ENCODE measurements at regions not wholly inside any gene's neighbourhood (a gene's known extent, or its start where the extent isn't known, plus 50 kb on each side); places are given as distances from the start of the nearest gene placed in this dataset.

DNA sequence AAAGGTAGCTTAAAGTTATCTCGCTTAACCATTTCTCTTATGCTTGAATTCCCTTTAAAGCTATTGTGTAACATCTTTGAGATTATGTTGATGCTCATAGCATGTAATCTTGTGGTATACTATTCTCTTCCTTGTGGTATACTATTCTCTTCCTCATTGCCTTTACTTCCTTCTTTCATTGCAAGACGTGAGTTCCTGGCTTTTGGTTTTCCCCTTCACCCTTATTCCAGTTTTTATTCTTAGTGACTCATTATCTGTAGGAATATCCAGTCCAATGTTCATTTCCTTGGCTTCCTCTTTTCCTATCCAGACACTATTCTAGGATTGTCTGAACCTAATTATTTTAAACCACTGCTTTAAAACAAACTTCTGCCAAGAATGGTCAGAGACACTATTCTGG, 564.0 kb downstream of the CCER1 start:
- no peak for DNase-seq

DNA sequence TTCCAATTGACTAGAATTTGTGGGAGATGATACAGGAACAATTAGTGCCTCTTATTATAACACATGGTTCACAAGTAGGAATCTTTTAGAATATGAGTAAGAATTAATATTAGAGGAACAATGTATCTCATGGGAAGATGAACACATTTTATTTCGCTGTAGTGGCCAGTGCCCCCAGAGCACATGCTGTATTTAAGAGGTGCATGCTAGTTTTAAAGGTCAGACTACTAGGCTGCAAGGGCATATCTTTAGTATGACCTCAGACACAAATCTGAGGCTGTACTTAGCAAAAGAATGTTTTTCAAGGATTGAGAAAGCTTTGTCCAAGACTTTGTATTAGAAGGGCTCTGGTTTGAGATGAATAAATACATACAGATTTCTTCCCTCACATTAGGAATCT, 586.9 kb downstream of the CCER1 start:
- no peak for DNase-seq

DNA sequence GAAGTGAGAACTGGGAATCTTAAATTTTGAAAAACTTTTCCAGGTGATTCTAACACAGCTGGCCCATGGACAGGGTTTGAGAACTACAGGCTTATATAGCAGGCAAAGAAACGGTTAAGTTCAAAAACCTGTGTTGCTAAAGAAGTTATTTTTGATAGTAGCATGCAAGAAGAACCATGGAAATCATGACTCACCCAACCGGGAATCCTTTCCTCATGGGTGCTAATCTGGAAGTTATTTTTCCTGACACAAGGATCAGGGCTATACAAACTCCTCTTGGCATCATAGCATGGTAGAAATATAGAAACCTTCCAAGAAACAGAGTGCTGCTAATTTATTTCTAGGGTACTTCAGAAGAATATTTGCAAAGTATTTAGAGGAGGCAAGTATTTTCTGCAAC, 588.7 kb downstream of the CCER1 start:
- no peak for DNase-seq

DNA sequence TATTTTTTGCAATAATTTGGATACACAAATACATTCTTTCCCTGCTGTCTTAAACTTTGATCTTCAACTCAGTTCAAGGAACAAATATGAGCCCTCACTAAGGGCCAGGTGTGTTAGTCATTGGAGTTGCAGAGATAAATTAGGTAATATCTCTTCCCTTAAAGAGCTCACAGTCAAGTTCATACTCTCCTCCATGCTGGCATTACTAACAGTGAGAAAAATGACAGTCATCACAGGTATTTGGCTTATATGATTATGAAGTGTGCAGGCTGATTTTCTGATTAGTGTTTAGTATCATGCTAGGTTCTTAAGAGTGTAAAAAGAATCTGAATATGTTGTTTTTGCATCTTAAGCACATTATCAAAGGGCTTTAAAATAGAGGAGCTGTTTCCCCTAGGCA, 594.7 kb downstream of the CCER1 start:
- no peak for DNase-seq

DNA sequence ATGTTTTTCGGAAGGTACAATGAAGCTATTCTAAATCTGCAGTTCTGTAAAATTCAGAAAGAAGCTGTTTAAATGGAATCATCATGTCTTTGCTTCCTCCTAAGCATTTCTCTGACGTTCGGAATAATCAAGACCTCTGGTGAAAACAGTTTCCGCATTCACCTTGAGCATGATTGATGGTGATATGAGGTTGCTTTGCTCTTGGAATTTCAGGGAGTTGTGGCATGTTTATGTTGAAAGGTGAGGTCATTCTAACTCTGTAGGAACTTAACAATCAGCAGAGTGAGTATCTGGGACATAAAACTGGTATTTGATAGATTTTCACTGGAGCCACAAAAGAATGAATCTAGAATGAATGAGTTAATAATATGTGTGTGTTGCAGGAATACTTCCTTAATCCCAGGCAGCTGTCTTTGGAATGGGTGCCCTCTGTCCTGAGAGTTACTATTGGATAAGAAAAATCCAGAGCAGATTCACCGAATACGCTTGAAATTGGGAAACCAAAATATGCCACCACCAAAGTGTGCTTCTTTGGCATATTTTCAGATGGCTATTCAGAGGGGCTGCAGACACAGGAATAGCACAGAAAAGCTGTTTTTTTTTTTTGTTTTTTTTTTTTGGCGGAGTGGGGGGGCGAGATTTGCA, 599.1 kb downstream of the CCER1 start:
- DNase-seq: no peak

DNA sequence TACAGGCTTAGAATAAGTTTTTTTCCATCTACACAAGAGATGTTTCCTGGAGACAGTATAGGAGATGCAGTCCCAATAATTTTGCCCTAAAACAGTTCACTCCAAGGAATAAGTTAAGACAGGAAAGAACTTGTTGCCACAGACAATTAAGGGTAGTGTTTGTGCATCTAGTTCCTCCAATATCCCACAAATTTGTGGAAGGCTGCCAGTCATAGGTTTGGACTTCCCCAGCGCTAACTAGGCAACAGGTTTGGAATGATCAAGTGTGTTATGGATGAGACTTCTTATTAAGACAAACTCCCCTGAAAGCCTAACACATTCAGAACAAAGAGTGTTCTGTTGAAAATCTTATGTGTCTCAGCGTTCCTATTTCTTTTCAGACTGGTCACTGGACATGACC, 611.0 kb downstream of the CCER1 start:
- DNase-seq: no peak

DNA sequence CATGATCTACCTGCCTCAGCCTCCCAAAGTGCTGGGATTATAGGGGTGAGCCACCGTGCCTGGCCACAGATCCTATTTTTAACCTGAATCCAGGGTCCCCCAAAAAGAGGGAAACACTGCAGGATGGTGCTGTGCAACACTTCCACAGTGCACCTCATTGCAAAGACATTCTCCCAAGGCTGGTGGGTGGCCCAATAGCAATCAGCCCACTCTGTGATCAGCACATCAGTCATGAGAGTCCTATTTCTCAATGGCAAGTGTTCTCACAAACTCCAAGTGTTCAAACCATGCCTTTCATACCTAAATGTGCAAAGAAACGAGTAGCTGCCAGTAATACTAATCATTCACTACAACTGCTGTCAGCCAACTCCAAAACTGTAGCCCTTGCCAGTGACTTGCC, 612.9 kb downstream of the CCER1 start:
- DNase-seq: no peak

DNA sequence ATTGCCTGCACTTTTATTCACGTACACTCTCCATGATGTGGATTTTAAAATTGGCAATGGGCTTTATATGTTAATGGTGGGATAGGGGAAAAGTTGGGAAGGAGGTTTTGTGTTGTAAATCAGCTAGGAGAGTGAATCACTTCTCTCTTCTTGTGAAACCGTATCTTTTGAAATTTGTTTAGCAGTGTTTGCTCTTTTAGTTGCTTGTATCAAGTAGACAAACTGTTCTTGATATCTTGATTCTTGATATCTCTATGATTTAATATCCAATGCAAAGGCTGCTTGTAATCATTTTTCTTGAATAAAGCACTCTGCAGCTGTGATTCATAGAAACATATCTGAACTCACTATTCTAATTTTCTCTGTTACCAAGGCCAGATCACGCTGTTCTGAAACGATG, 615.1 kb downstream of the CCER1 start:
- DNase-seq: no peak

DNA sequence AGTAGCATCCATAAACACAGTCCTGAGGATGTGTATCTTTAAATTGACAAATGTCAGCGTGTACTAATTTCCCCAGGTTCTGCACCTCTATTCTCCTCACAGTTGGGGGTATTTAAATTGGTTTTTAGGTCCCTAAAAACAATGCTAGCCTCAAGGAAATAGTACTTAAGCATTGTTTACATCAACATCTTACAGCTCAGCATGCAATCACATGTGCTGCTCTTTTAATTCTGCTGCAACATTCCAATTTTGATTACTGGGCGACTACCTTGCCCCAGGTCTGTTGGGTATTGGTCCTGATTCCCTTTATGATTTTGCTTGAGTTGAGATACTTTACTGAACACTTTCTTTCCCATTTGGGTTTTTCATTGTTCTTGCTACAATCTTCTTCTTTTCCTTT, 616.6 kb downstream of the CCER1 start:
- no peak for DNase-seq

DNA sequence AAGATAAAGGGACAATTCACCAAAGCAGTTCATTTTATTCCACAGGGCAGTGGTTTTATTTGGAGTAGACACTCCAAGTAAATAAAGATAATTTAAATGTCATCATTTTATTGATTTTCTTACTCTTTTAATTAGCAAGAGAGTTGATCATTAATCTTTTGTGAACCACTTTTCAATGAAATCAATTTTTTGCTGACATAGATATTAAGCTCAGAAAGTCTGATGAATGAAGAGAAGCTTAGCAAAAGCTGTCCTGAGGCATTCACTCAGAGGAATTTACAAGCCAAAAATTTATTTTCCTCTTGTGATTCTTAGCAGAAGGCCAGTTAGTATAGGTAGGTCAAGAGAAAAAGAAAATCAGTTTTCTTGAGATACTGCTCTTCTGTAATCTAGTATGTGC, 618.0 kb downstream of the CCER1 start:
- DNase-seq: no peak

DNA sequence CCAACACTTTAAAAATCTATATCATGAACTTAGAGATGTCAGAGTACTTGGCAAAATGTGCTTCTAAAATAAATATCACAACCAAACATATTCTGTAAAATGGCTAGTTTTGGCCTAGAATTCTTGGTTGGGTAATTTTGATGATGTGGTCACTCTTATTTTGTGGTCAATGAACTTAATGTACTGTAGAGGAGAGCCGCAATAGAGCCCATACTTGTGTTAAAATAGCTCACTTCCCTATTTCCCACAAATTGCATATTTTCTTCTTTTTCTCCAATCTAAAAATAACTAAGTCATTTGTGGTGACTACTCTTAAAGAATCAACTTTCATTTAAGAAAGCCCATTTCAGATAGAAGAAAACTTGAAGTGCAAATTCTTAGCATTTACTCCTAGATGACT, 619.4 kb downstream of the CCER1 start:
- no peak for DNase-seq

DNA sequence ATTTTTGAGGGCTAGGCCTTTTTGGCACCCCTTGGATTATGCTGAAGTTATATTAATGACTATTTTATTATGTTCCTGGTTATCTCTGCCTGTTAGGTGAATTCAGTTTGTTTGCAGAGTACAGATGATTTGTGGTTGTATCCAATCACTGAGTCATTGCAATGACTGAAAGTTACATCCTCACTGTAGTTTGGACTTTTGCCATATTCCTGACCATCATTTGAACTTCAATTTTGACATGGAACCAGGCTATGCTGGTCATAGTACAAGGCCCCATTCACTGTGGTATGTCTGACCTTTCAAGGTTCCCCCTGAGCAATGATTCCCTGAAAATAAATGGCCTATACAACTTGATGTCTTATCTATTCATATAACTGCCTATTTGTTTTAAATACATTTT, 621.0 kb downstream of the CCER1 start:
- DNase-seq: no peak

DNA sequence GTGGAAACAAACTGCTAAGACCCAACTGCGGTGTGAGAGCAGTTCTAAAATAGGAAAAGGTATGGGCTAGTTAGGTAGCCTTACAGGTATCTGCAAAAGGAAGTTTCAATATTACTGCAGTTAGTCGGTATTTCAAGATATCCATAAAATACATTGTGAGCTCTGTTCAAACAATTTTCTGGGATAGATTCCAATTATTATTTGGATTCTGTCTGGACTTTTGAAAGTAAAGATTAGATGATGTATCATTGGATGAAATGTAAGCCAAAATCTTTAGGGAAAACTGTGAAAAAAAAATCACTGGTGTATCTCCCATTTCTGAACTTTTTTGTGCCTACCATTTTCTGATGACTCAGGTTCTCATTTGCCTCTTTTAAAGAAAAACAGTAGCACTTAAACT, 621.6 kb downstream of the CCER1 start:
- no peak for DNase-seq

DNA sequence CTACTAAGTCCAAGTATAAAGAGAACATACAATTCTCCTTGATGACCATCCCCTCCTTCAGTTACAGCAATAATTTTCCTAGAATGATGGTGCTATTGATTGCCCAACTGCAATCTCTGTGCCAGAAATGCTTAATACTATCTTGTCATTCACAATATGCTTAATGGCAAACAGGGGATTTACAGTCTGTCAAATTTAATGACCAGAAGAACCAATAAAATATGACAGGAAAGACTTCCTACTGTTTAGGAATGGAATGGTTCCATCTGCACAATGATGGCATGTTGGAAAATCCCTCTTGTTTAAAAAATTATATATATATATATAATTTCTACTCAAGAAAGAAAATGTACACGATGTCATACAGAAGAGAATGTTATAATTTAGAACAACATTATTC, 623.2 kb downstream of the CCER1 start:
- DNase-seq: no peak

DNA sequence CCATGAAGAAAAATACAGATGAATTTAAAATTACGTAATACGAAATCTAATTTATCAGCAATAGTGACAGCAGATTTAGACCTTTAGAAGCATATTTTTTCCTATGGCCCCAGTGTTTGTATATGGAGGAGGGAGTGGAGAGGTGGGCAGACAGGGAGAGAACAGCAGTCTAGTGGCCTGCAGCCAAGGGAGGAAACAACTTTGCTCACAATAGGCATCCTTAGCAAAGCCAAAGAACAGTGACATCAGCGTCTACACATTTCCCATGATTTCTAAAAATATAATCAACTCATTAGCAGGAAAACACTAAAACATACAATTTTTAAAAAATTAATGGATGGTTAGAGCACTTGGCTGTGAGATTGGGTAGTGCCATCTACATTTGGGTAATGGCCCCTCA, 622.6 kb upstream of the ATP2B1 start:
- no peak for DNase-seq

DNA sequence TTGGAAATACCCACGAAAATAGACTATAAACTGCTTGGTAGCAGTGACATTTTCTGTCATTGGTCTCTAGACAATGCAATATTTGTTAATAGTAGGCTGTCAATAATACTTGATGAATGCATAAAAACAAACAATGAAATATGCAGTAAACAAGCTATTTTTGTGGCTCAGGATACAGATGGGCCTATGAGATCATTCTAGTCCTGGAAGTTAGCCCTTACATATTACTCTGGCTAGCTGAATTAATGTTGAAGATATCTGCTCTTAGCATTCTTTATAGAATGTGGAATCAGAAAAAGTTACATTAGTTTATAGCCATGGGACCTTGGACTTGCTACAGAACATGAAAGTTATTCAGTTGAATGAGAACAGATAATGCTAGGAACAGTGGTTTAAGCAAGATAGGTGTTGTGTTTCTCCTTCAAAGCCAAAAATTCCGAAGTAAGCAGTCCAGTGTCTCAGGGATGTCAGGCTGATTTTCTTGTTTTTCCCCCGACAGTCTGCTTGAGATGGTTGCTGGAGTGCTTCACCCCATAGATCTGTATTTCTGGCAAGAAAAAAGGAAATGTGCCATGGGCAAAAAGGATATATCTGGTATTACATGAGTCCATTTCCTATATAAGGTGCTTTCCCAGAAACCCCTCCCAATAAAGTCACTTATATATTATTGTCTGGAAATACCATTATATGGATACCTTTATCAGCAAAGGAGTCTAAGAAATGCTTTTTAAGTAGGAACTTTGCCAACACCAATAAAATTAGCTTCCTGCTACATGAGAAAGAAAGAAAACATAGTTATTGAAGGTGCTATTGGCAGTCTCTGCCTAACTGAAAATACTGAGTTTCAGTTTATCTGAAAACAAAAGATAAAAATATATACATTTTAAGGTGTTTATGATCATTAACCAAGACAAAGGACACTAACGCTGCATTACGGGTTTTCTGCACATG, 619.4 kb upstream of the ATP2B1 start:
- DNase-seq: no peak

DNA sequence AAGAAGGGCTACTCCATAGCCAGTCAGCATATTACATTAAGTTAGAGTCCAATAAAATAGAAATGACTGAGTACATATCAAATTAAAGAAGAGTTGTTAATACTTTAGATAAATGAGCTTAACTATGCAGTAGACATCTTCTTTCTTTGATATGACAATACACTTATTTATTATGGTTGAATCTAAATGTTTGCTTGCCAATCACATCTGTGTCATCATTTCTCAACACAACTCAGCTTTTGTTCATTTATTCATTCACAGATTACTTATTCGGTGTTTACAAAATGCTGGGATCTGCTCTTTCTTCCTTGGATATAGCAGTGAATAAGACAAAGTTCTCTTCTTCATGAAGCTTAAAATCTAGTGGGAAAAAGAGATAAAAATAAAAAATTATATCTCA, 614.6 kb upstream of the ATP2B1 start:
- no peak for DNase-seq

DNA sequence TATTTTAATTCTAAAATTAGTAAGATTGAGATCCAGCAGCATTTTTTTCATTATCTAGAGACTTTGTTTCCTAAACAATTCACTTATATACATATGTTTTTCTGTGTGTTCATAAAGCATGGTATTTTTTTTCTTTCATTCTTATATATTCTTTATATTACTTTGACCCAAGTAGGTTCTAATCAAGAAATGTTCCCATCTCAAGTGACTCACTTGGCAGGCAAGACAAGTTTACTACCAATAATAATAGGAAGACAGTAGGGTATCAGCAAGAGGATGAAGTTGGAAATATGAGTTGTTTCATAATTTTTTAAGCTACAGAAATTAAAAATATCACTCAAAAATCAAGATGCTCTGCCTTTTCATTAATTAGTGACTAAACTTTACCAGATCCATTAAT, 613.4 kb upstream of the ATP2B1 start:
- DNase-seq: no peak

DNA sequence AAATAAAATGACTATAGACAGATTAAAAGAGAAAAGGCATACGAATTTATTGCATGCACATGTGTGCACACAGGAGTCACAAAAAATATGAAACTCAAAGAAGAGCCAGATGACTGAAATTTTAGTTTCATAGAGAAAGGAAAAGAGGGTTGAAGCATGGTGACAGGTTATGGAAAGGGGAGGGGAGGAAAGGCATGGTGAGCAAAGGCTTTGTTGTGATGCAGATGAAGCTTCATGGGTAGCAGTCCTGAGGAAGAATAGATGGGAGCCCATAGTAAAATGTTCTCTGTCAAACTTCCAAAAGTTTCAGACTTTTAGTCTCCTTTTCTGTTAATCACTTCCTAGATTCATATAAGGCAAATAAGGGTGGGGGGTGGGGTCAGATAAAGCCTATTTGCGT, 612.7 kb upstream of the ATP2B1 start:
- DNase-seq: no peak

DNA sequence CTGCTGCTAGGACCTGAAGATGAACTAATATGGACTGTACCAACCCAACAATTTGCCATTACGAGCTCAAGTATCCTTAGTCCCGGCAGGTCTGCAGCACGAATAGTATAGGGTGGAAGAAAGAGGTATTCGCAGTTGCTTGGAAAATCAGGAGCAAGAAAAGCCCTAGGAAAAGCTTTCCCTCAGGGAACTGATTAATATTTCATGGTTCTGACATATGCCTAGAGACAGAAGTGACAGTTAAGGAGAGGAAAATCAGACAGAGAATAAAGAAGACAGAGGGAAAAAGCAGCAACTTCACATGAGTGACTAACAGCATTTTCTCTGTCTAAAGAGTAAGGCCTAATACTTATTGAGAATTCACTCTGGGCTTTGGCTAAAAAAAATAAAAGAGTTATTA, 602.9 kb upstream of the ATP2B1 start:
- no peak for DNase-seq

DNA sequence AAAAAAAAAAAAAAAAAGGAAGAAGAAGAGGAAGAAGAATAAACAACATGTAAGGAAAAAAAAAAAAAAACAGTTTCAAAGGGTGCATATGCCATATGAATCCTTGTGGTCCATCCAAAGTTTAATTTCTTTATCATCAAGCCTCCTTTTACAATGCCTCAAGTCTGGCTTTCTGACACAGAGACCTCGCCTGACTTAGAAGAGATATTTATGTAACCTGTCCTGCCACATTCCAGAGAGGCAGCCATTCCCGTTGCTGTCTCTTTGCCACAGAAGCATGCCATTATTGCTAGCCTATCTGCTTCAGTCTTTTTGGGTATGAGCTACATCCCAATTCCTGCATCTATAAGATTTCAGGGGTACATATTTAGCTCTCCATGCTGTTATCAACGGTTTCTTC, 596.7 kb upstream of the ATP2B1 start:
- no peak for DNase-seq

DNA sequence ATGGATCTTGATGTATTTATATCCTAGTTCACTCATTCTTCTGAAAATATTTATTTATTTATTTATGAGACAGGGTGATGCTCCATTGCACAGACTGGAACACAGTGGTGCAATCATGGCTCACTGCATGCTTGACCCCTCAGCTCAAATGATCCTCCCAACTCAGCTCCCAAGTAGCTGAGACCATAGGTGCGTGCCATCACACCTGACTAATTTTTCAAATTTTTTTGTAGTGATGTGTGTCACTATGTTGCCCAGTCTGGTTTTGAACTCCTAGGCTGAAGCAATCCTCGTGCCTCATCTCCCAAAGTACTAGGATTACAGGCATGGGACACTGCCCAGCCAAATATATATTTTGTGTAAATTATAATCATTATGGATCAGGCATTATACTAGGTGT, 595.6 kb upstream of the ATP2B1 start:
- DNase-seq: no peak

DNA sequence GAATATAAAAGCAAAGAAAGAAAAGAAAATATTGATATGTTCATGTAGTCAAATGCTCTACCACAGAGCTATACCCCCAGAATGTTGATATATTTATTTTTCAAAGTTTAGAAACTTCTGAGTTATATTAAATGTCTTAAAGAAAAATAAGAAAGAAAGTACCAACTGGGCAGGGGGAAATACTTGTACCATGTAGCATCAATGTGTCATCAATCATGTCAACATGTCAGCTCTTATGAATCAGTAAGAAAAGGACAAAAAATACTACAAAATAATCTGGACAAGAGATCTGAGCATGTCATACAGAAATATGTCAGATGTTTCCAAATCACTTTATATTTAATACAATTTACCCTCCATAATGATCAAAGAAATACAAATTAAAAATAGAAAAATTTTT, 595.1 kb upstream of the ATP2B1 start:
- no peak for DNase-seq

DNA sequence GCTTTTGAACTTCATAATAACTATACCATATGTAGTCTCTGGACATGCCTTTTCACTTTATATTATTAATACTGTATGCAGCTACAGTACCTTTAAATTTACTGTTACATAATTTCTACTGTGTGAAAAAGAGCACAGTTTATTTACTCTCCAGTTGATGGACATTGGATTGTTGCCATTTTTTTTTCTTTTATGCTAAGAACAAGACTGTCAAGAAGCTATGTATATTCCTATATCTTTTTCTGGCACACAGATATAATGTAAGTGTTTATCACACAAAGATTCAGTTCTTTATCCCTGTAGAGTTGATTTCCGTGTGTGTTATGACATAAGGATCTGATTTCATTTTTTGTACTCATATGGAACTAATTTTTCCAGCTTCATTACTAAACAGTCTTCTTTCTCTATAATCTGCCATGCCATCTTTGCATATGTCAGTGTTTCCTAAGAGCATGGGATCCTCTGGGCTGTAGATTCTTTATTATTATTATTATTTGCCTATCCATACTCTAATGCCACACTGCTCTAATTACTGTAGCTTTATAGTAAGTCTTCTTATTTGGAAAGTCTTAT, 593.0 kb upstream of the ATP2B1 start:
- no peak for DNase-seq
